ENCODE measurements at regions not wholly inside any gene's neighbourhood (a gene's known extent, or its start where the extent isn't known, plus 50 kb on each side); places are given as distances from the start of the nearest gene placed in this dataset.

DNA sequence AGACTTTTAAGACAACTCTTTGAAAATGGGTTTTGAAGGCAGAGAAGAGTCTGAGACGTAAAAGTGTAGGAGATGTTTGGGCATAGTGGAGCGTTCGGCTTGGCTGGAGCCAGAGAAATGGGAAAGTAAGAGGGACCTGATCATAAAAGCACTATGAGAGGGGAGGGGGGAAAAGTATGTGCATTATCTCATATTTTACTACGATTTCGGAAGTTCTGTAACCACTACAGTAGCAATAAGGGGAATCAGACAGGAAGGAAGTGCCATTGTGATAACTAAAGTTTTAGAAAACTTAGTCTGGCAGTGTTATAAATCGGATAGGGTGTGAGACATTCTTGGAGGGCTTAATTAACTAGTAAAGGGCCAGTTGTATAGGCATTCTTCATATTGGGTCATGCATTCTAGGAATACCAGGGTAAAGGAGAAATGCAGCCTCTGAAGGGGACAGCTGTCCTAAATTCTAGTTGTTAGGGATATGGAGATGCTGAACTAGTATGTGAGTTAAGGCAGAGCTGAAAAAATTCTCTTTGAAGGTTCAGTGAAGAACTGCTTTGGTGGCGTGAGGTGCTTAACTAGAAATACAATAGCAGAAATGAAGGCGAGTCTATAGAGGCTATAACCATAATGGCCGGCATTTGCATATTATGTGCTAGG is 83.8 kb upstream of the FREM1 start:
- H3K4me2 ChIP-seq, result peak overlapping the region; percentile 91
- H3K9me2 ChIP-seq (ENCODE audit: insufficient read depth), result no peaks in the 10 kb centered on the region
- H3K36me3 ChIP-seq (ENCODE audit: insufficient read depth), result no peaks in the 10 kb centered on the region
- peaks cover 6% of the 10 kb centered on the region for H3K27me3 Mint-ChIP-seq (ENCODE audit: insufficient read depth, low read depth, poor library complexity)
- peak overlapping the region; percentile 57 for H3K27ac ChIP-seq (ENCODE audit: low read depth)
- TF ChIP-seq STAT1 (IDR thresholded peaks at IDR 0.05; ENCODE audit: unreplicated experiment) (no peak), ZNF331 (CRISPR knock-in tag; IDR thresholded peaks at IDR 0.05; ENCODE audit: low read depth) (no peak), EZH2phosphoT487 (IDR thresholded peaks at IDR 0.05; ENCODE audit: unreplicated experiment) (no peak), ZNF462 (CRISPR knock-in tag; IDR thresholded peaks at IDR 0.05) (no peak), EZH2 (IDR thresholded peaks at IDR 0.05; ENCODE audit: low read depth, unreplicated experiment) (no peak), ETS1 (IDR thresholded peaks at IDR 0.05) (no peak)
- TF ChIP-seq, protein P1, sequence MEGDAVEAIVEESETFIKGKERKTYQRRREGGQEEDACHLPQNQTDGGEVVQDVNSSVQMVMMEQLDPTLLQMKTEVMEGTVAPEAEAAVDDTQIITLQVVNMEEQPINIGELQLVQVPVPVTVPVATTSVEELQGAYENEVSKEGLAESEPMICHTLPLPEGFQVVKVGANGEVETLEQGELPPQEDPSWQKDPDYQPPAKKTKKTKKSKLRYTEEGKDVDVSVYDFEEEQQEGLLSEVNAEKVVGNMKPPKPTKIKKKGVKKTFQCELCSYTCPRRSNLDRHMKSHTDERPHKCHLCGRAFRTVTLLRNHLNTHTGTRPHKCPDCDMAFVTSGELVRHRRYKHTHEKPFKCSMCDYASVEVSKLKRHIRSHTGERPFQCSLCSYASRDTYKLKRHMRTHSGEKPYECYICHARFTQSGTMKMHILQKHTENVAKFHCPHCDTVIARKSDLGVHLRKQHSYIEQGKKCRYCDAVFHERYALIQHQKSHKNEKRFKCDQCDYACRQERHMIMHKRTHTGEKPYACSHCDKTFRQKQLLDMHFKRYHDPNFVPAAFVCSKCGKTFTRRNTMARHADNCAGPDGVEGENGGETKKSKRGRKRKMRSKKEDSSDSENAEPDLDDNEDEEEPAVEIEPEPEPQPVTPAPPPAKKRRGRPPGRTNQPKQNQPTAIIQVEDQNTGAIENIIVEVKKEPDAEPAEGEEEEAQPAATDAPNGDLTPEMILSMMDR (conservative IDR thresholded peaks at IDR 0.05; ENCODE audit: low read depth in 2 of 2), result no peak
- TF ChIP-seq, protein P2, sequence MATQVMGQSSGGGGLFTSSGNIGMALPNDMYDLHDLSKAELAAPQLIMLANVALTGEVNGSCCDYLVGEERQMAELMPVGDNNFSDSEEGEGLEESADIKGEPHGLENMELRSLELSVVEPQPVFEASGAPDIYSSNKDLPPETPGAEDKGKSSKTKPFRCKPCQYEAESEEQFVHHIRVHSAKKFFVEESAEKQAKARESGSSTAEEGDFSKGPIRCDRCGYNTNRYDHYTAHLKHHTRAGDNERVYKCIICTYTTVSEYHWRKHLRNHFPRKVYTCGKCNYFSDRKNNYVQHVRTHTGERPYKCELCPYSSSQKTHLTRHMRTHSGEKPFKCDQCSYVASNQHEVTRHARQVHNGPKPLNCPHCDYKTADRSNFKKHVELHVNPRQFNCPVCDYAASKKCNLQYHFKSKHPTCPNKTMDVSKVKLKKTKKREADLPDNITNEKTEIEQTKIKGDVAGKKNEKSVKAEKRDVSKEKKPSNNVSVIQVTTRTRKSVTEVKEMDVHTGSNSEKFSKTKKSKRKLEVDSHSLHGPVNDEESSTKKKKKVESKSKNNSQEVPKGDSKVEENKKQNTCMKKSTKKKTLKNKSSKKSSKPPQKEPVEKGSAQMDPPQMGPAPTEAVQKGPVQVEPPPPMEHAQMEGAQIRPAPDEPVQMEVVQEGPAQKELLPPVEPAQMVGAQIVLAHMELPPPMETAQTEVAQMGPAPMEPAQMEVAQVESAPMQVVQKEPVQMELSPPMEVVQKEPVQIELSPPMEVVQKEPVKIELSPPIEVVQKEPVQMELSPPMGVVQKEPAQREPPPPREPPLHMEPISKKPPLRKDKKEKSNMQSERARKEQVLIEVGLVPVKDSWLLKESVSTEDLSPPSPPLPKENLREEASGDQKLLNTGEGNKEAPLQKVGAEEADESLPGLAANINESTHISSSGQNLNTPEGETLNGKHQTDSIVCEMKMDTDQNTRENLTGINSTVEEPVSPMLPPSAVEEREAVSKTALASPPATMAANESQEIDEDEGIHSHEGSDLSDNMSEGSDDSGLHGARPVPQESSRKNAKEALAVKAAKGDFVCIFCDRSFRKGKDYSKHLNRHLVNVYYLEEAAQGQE (IDR thresholded peaks at IDR 0.05; ENCODE audit: unreplicated experiment), result no peak
- H2AFZ ChIP-seq, result peak overlapping the region; percentile 97
- no peaks in the 10 kb centered on the region for H3K79me2 ChIP-seq (replicated peaks; ENCODE audit: insufficient read depth)
- peaks cover 10% of the 10 kb centered on the region for H3K4me1 ChIP-seq (ENCODE audit: insufficient read depth)
- H3K4me3 ChIP-seq, result peak overlapping the region; percentile 77
- peak overlapping the region; percentile 71 for H3K4me3 Mint-ChIP-seq
- H4K20me1 ChIP-seq (replicated peaks; ENCODE audit: insufficient read depth), result no peaks in the 10 kb centered on the region
- H3K27ac Mint-ChIP-seq, result peak overlapping the region; percentile 22; the same call in 1 of the 2 replicates
- ATAC-seq (no peak), DNase-seq (ENCODE audit: low spot score) (peak; percentile 28)
- no peaks in the 10 kb centered on the region for H3F3A ChIP-seq (replicated peaks; ENCODE audit: low read depth)
- H3K27me3 ChIP-seq (ENCODE audit: insufficient read depth), result no peaks in the 10 kb centered on the region
- H3K36me3 Mint-ChIP-seq (ENCODE audit: low read depth), result no peaks in the 10 kb centered on the region
- H3K4me1 Mint-ChIP-seq, result peaks cover 18% of the 10 kb centered on the region
- H3K9me3 Mint-ChIP-seq, result no peaks in the 10 kb centered on the region

Data from GM23338 (cell line).